Stimulated activated CD4-positive, alpha-beta T cell treated with anti-CD3 and anti-CD28 coated beads, Interleukin-2, amount 100 ng/mL, for 24 hours (primary cell): ENCODE measurements at regions not wholly inside any gene's neighbourhood (a gene's known extent, or its start where the extent isn't known, plus 50 kb on each side); places are given as distances from the start of the nearest gene placed in this dataset.
A peak's percentile ranks its signal among the peaks of the same experiment; 100 is the strongest.
"Not testable (repeated sequence)": the region's sequence is repeated elsewhere in the genome, so short reads cannot be mapped to it uniquely, and the experiment has no call there.

Source experiments
- DNase-seq, 2 donors: peaks; one replicate each; pipeline ENCODE4 v3.0.0-alpha.2; 2020

- DNase-seq, result no peak
These were observed 108.6 kb downstream of the ZMAT1 start for GRCh38 chrX:101823236-101823635.

- DNase-seq, result not testable (repeated sequence)
These were observed 114.1 kb downstream of the ZMAT1 start for GRCh38 chrX:101817739-101818138.

GRCh38 chrX:101813200-101813599 is 118.6 kb downstream of the ZMAT1 start:
- DNase-seq, result no peak

GRCh38 chrX:101803451-101803850 is 128.4 kb downstream of the ZMAT1 start:
- DNase-seq, result no peak

- peak; percentile 67 to 82 for DNase-seq
These were observed 132.4 kb downstream of the ZMAT1 start for GRCh38 chrX:101799387-101799786.

GRCh38 chrX:101787934-101788333 is 128.3 kb upstream of the ARMCX2 start:
- DNase-seq, result no peak

- DNase-seq, result no peak
These were observed 125.5 kb upstream of the ARMCX2 start for GRCh38 chrX:101785142-101785541.

- not testable (repeated sequence) for DNase-seq
These were observed 120.8 kb upstream of the ARMCX2 start for GRCh38 chrX:101780421-101780820.

GRCh38 chrX:101774340-101774739 is 114.7 kb upstream of the ARMCX2 start:
- DNase-seq, result no peak

- no peak for DNase-seq
These were observed 104.9 kb upstream of the ARMCX2 start for GRCh38 chrX:101764538-101764937.

GRCh38 chrX:101759000-101759399 is 99.3 kb upstream of the ARMCX2 start:
- DNase-seq, result peak; percentile 8 to 22

GRCh38 chrX:101750744-101751143 is 91.1 kb upstream of the ARMCX2 start:
- DNase-seq, result no peak

- DNase-seq, result no peak
These were observed 89.8 kb upstream of the ARMCX2 start for GRCh38 chrX:101749436-101749835.

- DNase-seq, result no peak
These were observed 85.4 kb upstream of the ARMCX2 start for GRCh38 chrX:101745046-101745445.

GRCh38 chrX:101744085-101744484 is 84.4 kb upstream of the ARMCX2 start:
- DNase-seq, result no peak

GRCh38 chrX:101740642-101741041 is 81.0 kb upstream of the ARMCX2 start:
- no peak for DNase-seq

GRCh38 chrX:101738867-101739266 is 79.2 kb upstream of the ARMCX2 start:
- DNase-seq, result not testable (repeated sequence)

- not testable (repeated sequence) for DNase-seq
These were observed 78.8 kb upstream of the ARMCX2 start for GRCh38 chrX:101738411-101738810.

GRCh38 chrX:101736651-101737050 is 77.0 kb upstream of the ARMCX2 start:
- DNase-seq, result no peak

GRCh38 chrX:101732870-101733269 is 73.2 kb upstream of the ARMCX2 start:
- no peak for DNase-seq

- DNase-seq, result no peak
These were observed 70.3 kb upstream of the ARMCX2 start for GRCh38 chrX:101729986-101730385.
